ENCODE measurements at regions not wholly inside any gene's neighbourhood (a gene's known extent, or its start where the extent isn't known, plus 50 kb on each side); places are given as distances from the start of the nearest gene placed in this dataset.

DNA sequence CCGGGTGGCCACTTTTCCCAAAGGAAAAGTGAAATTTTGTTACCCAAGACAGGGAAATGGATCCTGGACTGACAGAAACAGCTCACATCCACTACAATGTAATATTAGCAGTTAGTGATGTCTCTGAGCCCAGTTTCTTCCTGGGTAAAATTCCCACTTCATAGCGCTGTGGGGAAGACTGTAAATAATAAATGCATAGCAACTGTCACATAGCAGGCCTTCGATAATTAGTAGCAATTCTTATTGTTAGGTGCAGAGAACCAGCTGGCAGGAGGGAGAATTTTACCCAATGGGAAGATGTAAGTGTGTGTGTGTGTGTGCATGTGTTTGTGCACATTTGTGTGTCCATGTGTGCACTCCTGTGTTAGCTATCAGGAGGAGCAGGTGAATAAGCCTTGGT, 221.5 kb downstream of the SLC4A3 start:
- TF ChIP-seq POLR2AphosphoS5 (IDR thresholded peaks at IDR 0.05) = no peak
- TF ChIP-seq, protein P1, sequence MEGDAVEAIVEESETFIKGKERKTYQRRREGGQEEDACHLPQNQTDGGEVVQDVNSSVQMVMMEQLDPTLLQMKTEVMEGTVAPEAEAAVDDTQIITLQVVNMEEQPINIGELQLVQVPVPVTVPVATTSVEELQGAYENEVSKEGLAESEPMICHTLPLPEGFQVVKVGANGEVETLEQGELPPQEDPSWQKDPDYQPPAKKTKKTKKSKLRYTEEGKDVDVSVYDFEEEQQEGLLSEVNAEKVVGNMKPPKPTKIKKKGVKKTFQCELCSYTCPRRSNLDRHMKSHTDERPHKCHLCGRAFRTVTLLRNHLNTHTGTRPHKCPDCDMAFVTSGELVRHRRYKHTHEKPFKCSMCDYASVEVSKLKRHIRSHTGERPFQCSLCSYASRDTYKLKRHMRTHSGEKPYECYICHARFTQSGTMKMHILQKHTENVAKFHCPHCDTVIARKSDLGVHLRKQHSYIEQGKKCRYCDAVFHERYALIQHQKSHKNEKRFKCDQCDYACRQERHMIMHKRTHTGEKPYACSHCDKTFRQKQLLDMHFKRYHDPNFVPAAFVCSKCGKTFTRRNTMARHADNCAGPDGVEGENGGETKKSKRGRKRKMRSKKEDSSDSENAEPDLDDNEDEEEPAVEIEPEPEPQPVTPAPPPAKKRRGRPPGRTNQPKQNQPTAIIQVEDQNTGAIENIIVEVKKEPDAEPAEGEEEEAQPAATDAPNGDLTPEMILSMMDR (IDR thresholded peaks at IDR 0.05) = no peak
- TF ChIP-seq POLR2A (IDR thresholded peaks at IDR 0.05) = no peak

All from breast epithelium (tissue), 3 donors.